Mesodermal cell (in vitro differentiated cells): ENCODE measurements at regions not wholly inside any gene's neighbourhood (a gene's known extent, or its start where the extent isn't known, plus 50 kb on each side); places are given as distances from the start of the nearest gene placed in this dataset.

Experiments used
- H3K27ac ChIP-seq: 2 replicates; pipeline ENCODE4 v1.7.0; 2013; ENCODE audit warnings: mild to moderate bottlenecking, low read depth, low read length, moderate library complexity; ENCODE audit not compliant: severe bottlenecking
- H3K36me3 ChIP-seq: 2 replicates; pipeline ENCODE4 v1.7.1; 2013; ENCODE audit warnings: mild to moderate bottlenecking, low read length, moderate library complexity; ENCODE audit not compliant: control insufficient read depth, insufficient read depth
- H3K4me1 ChIP-seq: one replicate; pipeline ENCODE4 v1.7.1; 2013; ENCODE audit warnings: mild to moderate bottlenecking, low read length; ENCODE audit not compliant: insufficient read depth, control insufficient read depth, poor library complexity, severe bottlenecking
- H3K4me3 ChIP-seq: 2 replicates; pipeline ENCODE4 v1.7.0; 2013; ENCODE audit warnings: low read length, control low read depth, mild to moderate bottlenecking; ENCODE audit not compliant: insufficient read depth, poor library complexity, severe bottlenecking; ENCODE audit errors: extremely low read depth
- H3K9me3 ChIP-seq: 2 replicates; pipeline ENCODE4 v1.7.1; 2013; ENCODE audit warnings: mild to moderate bottlenecking, low read length, moderate library complexity; ENCODE audit not compliant: control insufficient read depth
- WGBS, 2 experiments: methylation state at CpG; one replicate each; pipeline ENCODE4 v1.1.5; 2013; ENCODE audit warnings: missing lambda C conversion rate in 2 of 2; ENCODE audit not compliant: insufficient coverage in 2 of 2; 5-methylcytosine and 5-hydroxymethylcytosine counted together

DNA sequence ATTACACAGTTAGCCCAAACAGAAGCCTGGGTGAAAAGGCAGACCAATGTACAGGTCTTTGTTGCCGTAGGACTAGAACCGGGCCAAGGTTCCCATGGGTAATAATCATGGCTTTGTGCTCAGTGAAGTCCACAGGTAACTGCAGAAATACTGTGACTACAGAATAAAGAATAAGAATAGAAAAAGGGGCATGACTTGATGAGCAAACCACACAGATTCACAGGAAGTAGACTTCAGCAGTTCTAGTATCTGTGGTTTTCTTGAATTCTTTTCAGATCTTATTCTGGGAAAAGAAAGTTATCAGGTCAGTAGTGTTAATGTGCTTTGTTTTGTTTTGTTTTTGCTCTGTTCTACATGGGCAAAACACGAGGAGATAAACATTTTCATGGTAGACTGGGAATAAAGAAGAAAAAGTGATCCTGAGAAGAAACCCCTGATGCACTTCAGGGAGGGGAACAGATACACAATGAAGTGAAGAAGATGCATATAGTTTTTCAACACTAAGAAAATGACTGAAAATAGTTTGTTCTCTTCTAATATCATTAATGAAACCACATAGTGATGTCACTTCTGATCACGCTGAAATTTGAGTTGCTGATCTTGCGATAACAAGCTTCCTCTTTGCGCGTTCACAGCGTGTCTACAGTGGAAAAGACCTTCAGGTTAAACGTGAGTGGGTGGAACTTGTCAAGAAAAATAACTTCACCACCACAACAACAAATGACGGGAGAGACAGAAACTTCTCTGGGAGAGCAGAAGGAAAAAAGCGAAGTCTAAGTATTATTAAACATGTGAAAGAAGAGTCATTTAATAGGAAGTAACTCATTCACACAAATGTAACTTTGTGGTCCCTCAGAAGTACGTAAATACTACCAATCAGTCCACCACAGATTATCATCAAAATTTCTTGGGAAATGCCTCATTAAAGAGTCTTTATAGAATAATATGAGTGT lies 315.8 kb upstream of the SATB1 start:
- H3K9me3 ChIP-seq, result no peaks in the 10 kb centered on the region
- H3K36me3 ChIP-seq, result no peaks in the 10 kb centered on the region
- H3K4me1 ChIP-seq, result no peaks in the 10 kb centered on the region
- H3K4me3 ChIP-seq, result no peak overlapping the region
- no peak overlapping the region for H3K27ac ChIP-seq
- WGBS, 2 experiments, result 90 to 95% methylated on average over 3 of the region's 12 CpGs

DNA sequence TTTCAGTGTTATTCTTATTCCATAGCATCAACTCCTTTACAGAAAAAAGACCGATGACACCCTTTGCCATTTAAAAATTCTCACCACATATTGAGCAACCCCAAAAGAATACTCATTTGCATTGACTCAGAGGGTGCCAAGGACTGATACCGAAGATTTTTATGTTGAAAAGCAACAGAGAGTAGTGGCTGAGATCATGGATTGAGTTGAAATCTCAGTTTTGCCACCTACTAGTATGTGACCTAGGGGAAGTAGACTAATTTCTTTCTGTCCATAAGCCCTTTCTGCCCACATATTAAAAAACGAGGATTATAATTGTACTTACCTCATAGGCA lies 313.9 kb upstream of the SATB1 start:
- H3K27ac ChIP-seq, result no peak overlapping the region
- WGBS, 2 experiments, result 83% methylated on average over 1 of the region's 3 CpGs; no CpG with 5 or more reads in 1 of the 2 experiments
- H3K4me1 ChIP-seq, result no peaks in the 10 kb centered on the region
- H3K4me3 ChIP-seq, result no peak overlapping the region
- no peaks in the 10 kb centered on the region for H3K36me3 ChIP-seq
- H3K9me3 ChIP-seq, result no peaks in the 10 kb centered on the region

DNA sequence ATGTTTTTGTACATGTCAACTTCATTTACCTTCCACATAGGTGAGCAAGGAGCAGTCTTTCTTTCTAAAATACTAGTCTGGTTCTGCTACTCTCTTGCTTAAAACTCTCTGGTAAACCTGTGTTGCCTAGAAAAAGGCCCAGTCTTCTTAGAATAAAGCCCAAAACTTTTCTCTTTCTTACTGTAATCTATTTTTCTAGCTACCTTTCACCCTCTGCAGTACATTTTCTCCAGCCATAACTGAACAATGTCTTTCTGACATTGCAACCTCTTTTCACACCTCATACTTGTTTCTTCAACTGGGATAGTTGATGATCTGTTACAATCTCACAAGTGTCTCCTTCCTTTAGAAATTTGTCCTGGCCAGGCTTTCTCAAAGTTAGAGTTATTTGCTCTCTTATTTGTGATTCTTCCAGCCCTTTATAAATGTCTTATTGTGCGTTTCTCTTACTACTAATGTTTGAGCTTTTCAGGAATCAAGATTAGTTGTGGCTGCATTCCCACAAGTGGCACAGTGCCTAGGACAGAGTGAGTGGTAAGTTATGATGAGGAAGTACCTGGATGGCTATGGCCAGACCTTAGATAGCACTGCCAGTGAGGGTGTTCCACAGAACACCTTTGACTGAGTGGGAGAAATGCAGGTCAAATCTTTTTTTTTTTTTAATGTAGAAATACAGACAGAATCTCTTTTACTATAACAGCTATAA lies 313.4 kb upstream of the SATB1 start:
- Histone ChIP-seq H3K4me1 (no peaks in the 10 kb centered on the region), H3K4me3 (no peak overlapping the region), H3K36me3 (no peaks in the 10 kb centered on the region), H3K9me3 (no peaks in the 10 kb centered on the region), H3K27ac (no peak overlapping the region)
- WGBS, 2 experiments, result 86 to 100% methylated on average over 1 of the region's 1 CpG

DNA sequence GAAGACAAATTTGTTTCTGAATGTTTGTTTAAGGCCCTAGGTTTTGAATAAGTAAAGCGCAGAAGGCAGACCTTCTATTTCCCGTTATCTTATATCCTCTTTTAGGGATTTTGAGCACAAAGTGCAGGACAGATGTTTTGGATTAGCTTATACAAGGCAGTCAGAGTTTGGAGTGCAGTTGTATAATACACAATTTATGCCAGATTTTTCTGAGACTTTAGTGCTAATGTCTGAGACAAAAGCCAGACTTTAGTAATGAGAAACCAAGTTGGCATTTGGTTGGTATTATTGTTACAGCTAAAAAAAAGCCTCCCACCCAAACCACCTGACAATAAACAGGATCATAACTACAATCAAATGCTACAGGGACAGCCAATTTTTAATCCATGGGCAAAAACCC lies 309.9 kb upstream of the SATB1 start:
- H3K4me1 ChIP-seq, result no peaks in the 10 kb centered on the region
- no CpG with 5 or more reads among the region's 2 CpGs for WGBS, 2 experiments
- no peaks in the 10 kb centered on the region for H3K36me3 ChIP-seq
- H3K4me3 ChIP-seq, result no peak overlapping the region
- no peak overlapping the region for H3K27ac ChIP-seq
- no peaks in the 10 kb centered on the region for H3K9me3 ChIP-seq

DNA sequence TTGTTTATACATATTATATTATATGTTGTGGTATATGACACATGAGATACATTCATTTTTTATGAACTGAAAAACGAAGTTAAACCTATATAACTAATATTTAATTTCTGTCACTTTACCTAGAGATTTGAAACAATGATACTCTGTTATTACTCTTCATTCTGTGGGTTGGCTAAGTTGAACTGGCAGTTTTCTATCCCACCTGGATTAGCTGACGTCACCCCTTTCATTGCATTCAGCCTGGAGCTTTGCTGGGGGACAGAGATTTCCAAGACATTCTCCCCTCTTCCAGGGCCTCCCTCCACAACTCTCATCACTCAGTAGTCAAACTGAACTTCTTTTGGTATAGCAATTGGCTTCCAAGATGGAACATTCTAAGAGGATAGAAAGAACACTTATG lies 309.2 kb upstream of the SATB1 start:
- no peak overlapping the region for H3K4me3 ChIP-seq
- H3K27ac ChIP-seq, result no peak overlapping the region
- no CpG with 5 or more reads among the region's 2 CpGs for WGBS, 2 experiments
- no peaks in the 10 kb centered on the region for H3K9me3 ChIP-seq
- H3K36me3 ChIP-seq, result no peaks in the 10 kb centered on the region
- H3K4me1 ChIP-seq, result no peaks in the 10 kb centered on the region

DNA sequence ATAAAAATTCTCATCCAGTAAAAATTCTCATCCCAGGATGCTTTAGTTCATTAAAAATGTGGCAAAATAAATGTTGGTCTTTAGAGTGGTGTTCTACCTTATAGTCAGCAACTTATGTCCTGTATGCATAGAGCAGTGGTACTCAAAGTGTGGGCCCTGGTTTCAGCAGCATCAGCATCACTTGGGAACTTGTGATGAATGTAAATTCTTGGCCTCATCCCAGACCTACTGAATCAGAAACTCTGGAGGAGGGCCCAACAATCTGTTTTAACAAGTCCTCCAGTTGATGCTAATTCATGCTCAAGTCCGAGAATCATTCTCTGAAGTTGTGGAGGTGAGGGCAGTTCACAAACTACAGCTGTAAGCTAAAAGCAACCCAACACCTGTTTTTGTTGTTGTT lies 307.3 kb upstream of the SATB1 start:
- H3K4me1 ChIP-seq, result no peaks in the 10 kb centered on the region
- H3K36me3 ChIP-seq, result no peaks in the 10 kb centered on the region
- no peaks in the 10 kb centered on the region for H3K9me3 ChIP-seq
- no peak overlapping the region for H3K4me3 ChIP-seq
- H3K27ac ChIP-seq, result no peak overlapping the region
- WGBS, 2 experiments, result no CpG with 5 or more reads among the region's 1 CpG

DNA sequence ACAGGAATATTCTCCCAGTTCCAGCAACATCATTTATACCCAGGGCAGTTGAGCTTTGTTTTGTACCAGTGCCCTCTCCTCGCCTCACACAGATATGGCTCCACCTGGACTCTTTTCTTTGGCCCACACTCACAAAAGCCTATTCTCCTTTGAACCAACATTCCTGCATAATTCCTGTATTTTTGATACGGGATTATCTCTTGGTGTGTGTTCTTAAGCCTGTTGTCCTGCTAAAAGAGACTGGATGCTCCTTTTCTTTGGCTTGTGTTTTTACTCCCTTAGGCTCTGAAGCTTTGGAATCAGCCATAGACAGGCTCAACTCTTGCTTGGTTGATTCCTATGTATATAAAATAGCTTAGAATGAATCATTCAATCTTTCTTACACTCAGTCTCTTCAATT lies 305.4 kb upstream of the SATB1 start:
- no peak overlapping the region for H3K4me3 ChIP-seq
- no peaks in the 10 kb centered on the region for H3K9me3 ChIP-seq
- WGBS, 2 experiments, result 100% methylated on average over 1 of the region's 2 CpGs; no CpG with 5 or more reads in 1 of the 2 experiments
- H3K36me3 ChIP-seq, result no peaks in the 10 kb centered on the region
- H3K4me1 ChIP-seq, result no peaks in the 10 kb centered on the region
- H3K27ac ChIP-seq, result no peak overlapping the region

DNA sequence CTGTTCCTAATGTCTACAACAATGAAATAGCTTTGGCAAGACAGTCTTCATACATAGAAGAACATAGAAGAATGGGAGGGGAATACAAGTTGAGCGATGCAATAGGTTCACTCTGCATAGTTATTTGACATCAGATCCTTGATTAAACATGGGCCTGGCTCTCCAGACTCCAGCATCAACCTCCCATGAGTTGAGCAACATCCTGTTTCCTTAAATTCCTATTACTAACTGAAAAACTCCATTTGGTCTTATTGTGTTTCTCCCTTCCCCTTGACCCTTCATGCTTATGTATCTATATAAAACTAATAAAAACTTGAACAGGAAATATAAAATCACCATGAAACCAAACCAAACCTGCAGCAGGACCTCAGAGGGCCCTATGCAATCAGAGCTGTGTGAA lies 304.5 kb upstream of the SATB1 start:
- no peak overlapping the region for H3K27ac ChIP-seq
- no peaks in the 10 kb centered on the region for H3K4me1 ChIP-seq
- no peaks in the 10 kb centered on the region for H3K36me3 ChIP-seq
- no peak overlapping the region for H3K4me3 ChIP-seq
- H3K9me3 ChIP-seq, result no peaks in the 10 kb centered on the region
- 100% methylated on average over 1 of the region's 1 CpG; no CpG with 5 or more reads in 1 of the 2 experiments for WGBS, 2 experiments

DNA sequence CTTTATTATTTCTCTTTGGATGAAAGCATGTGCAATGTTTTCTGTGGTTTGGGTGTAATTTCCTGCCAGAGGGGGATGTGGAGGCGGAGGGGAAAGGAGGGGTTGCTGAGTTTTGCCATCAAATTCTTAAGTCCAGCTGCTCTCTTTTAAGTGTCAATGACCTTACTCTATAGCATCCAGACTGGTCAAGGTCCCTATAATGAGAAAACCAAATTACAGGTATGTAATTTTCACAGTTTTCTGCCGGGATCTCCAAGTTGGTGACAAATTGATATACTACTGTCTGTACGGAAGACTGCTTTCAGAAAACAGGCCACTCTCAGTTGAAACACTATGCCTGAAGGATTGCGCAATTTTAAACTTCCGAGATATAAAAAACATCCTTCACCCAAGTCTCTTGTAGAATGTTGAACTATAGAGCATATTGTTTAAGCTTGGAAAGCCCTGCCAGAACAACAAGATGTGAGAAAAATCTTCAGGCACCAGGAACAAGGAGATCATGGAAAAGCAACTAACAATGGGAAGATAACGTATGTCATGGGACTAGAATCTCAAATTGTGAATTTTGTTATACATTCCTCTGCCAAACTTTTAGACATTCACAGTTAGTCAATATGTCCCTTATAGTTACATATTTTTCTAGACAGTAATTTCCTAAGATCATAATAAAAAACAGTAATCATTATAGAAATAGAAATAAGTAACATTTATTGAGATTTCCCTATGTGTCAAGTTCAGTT lies 300.7 kb upstream of the SATB1 start:
- Histone ChIP-seq H3K4me3 (no peak overlapping the region), H3K9me3 (no peaks in the 10 kb centered on the region), H3K27ac (no peak overlapping the region), H3K36me3 (no peaks in the 10 kb centered on the region), H3K4me1 (no peaks in the 10 kb centered on the region)
- WGBS, 2 experiments, result 67 to 100% methylated on average over 1 of the region's 6 CpGs

DNA sequence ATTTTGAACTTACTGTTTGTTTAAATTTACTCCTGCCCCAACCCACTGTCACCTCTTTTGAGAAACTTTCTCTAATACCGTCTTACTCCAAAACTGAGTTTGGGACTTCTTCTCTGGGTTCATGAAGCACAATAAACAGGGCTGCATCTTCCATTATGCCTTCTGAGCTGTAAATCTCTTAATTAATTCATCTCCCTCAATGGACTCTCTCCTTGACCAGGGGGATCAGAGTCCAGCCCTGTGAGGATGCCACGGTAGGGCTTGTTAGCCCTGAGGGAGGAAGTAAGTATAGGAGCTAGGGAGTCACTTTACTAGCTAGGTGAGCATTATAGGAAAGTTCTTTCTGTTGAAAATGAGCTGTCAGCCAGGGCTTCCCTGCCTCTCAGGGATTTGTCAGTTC lies 299.3 kb upstream of the SATB1 start:
- Histone ChIP-seq H3K36me3 (no peaks in the 10 kb centered on the region), H3K4me1 (no peaks in the 10 kb centered on the region), H3K27ac (no peak overlapping the region), H3K4me3 (no peak overlapping the region), H3K9me3 (no peaks in the 10 kb centered on the region)
- WGBS, 2 experiments, result 93 to 100% methylated on average over 1 of the region's 2 CpGs
